Muscle of back (tissue), 3 donors: ENCODE measurements at regions not wholly inside any gene's neighbourhood (a gene's known extent, or its start where the extent isn't known, plus 50 kb on each side); places are given as distances from the start of the nearest gene placed in this dataset.

Experiments used
- DNase-seq, 3 donors: peaks; one replicate each; pipeline versions ENCODE4 v3.0.0 to v3.0.0-alpha.2; 2013

- DNase-seq = no peak
Measured at GRCh38 chr20:11350126-11351005, 567.3 kb upstream of the BTBD3 start.

- DNase-seq = no peak
Measured at GRCh38 chr20:11352041-11352440, 565.7 kb upstream of the BTBD3 start.

- DNase-seq = no peak
Measured at GRCh38 chr20:11354846-11355245, 562.8 kb upstream of the BTBD3 start.

- peak in 1 of 3 donors; percentile 8 for DNase-seq
Measured at GRCh38 chr20:11355345-11355744, 562.3 kb upstream of the BTBD3 start.

GRCh38 chr20:11356061-11356460 lies 561.6 kb upstream of the BTBD3 start:
- no peak for DNase-seq

GRCh38 chr20:11362450-11362849 lies 555.2 kb upstream of the BTBD3 start:
- DNase-seq = no peak

- no peak for DNase-seq
Measured at GRCh38 chr20:11364736-11365135, 553.0 kb upstream of the BTBD3 start.

GRCh38 chr20:11366660-11367059 lies 551.0 kb upstream of the BTBD3 start:
- no peak for DNase-seq

GRCh38 chr20:11368499-11368898 lies 549.2 kb upstream of the BTBD3 start:
- no peak for DNase-seq

- no peak for DNase-seq
Measured at GRCh38 chr20:11368965-11369711, 548.6 kb upstream of the BTBD3 start.

GRCh38 chr20:11371831-11372230 lies 545.9 kb upstream of the BTBD3 start:
- no peak for DNase-seq

- DNase-seq = peak; percentile 15 to 41 (median 23)
Measured at GRCh38 chr20:11372876-11373790, 544.6 kb upstream of the BTBD3 start.

- DNase-seq = no peak
Measured at GRCh38 chr20:11375335-11375734, 542.4 kb upstream of the BTBD3 start.

GRCh38 chr20:11375966-11376365 lies 541.7 kb upstream of the BTBD3 start:
- DNase-seq = no peak

- DNase-seq = no peak
Measured at GRCh38 chr20:11376420-11376819, 541.3 kb upstream of the BTBD3 start.

- DNase-seq = peak in 1 of 3 donors; percentile 17
Measured at GRCh38 chr20:11376998-11377397, 540.7 kb upstream of the BTBD3 start.

GRCh38 chr20:11377761-11378160 lies 539.9 kb upstream of the BTBD3 start:
- DNase-seq = no peak

GRCh38 chr20:11378252-11378651 lies 539.4 kb upstream of the BTBD3 start:
- no peak for DNase-seq

GRCh38 chr20:11379257-11380011 lies 538.3 kb upstream of the BTBD3 start:
- peak in 2 of 3 donors; percentile 11 to 23 for DNase-seq

GRCh38 chr20:11380283-11380682 lies 537.4 kb upstream of the BTBD3 start:
- no peak for DNase-seq

GRCh38 chr20:11387189-11387754 lies 530.4 kb upstream of the BTBD3 start:
- DNase-seq = peak in 1 of 3 donors; percentile 71
